ENCODE measurements at regions not wholly inside any gene's neighbourhood (a gene's known extent, or its start where the extent isn't known, plus 50 kb on each side); places are given as distances from the start of the nearest gene placed in this dataset.

DNA sequence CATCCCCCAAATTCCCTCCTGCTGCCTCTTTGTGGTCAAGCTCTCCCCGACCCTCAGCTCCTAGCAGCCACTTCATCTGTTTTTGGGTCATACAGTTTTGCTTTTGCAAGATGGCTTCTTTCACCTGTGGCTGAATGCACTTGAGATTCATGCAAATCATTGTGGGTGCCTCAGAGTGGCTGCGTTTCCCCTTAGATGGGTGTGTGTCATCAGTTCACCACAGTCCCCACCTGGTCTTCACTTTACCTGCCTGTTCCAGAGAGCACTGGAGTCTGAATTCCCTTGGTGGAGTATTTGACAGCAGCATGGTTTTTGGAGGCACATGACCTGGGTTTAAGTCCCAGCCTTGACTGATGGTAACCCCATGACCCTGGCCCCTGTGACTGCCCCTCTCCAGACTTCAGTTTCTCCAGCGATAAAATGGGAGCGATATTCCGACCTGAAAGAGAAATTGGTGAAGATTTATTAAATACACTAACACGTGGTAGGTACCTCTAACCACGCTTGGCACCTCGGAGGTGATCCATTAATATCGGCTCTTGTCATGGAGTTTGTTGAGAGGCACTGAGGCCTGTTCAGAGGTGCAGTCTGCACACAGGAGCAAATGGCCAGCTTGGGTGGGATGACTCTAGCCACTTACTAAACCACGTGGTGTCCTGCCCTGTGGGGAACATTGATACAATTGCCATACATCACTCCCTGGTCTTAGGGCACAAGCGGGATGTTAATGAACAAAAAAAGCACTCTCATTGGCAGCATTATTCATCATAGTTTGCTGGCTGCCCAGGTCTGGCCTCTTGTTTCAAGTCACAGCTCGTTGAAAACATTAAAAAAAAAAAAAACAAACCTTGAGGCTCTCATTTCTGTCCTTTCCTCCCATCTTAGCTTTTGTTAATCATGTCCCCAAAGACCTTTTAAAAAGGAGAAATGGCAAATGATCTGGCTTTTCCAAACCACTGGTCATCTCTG lies 167.2 kb upstream of the KCNG1 start:
- Histone ChIP-seq H3K36me3 (ENCODE audit: control insufficient read depth in 2 of 2, insufficient read depth in 2 of 2, low read length in 2 of 2) (no peaks in the 10 kb centered on the region), H3K4me1 (ENCODE audit: control insufficient read depth, insufficient read depth, low read length) (no peaks in the 10 kb centered on the region), H3K9me3 (ENCODE audit: control insufficient read depth in 2 of 2, low read length in 2 of 2) (no peaks in the 10 kb centered on the region), H3K4me3 (ENCODE audit: low read length in 2 of 2) (no peak overlapping the region), H3K9ac (ENCODE audit: low read length in 2 of 2) (no peak overlapping the region), H3K27me3 (ENCODE audit: control insufficient read depth in 1 of 2, insufficient read depth in 2 of 2, low read length in 2 of 2) (peaks cover 0 to 6% of the 10 kb centered on the region in 2 donors), H3K27ac (ENCODE audit: low read length) (no peak overlapping the region)

DNA sequence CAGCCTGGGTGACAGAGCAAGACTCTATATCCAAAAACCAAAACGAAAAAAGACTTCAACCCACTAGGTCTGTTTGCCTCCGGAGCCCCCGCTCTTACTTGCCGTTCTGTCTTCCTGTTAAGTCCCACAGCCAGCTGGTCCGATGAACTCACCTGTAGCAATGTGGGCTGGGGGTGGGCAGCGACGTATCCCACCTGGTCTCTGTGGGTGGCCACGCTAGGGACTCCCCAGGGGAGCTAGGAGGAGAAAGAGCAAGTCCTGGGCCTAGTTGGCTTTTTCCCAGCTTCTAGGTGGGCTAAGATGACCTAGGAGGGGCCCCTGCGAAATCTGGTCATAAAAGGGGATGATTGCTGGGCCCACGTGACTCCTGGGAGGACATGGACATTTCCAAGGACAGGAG lies 166.0 kb upstream of the KCNG1 start:
- Histone ChIP-seq H3K9ac (ENCODE audit: low read length in 2 of 2) (no peak overlapping the region), H3K27me3 (ENCODE audit: control insufficient read depth in 1 of 2, insufficient read depth in 2 of 2, low read length in 2 of 2) (peaks cover 0 to 5% of the 10 kb centered on the region in 2 donors), H3K27ac (ENCODE audit: low read length) (no peak overlapping the region), H3K9me3 (ENCODE audit: control insufficient read depth in 2 of 2, low read length in 2 of 2) (no peaks in the 10 kb centered on the region), H3K36me3 (ENCODE audit: control insufficient read depth in 2 of 2, insufficient read depth in 2 of 2, low read length in 2 of 2) (no peaks in the 10 kb centered on the region), H3K4me1 (ENCODE audit: control insufficient read depth, insufficient read depth, low read length) (no peaks in the 10 kb centered on the region), H3K4me3 (ENCODE audit: low read length in 2 of 2) (no peak overlapping the region)

DNA sequence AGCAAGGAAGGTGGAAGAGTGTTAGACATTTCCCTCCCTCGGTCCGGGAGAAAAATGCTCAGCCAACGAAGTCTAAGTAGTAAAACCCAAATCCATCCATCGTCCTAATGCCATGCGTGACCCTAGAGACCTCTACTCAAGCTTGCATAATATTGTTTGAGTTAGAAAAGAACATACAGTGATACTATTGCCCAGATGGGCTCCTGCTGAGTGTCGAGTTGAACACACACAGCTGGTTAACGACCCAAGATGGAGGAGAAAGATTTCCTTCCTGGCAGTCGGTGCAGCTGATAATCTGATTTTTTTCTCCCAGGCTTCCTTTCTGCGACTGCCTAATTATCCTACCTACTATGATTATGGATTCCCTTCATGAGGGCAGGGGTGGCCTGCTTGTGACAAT lies 164.4 kb upstream of the KCNG1 start:
- H3K36me3 ChIP-seq (ENCODE audit: control insufficient read depth in 2 of 2, insufficient read depth in 2 of 2, low read length in 2 of 2), result no peaks in the 10 kb centered on the region
- H3K4me1 ChIP-seq (ENCODE audit: control insufficient read depth, insufficient read depth, low read length), result no peaks in the 10 kb centered on the region
- no peak overlapping the region for H3K27ac ChIP-seq (ENCODE audit: low read length)
- peaks cover 0 to 4% of the 10 kb centered on the region in 2 donors for H3K27me3 ChIP-seq (ENCODE audit: control insufficient read depth in 1 of 2, insufficient read depth in 2 of 2, low read length in 2 of 2)
- H3K9me3 ChIP-seq (ENCODE audit: control insufficient read depth in 2 of 2, low read length in 2 of 2), result no peaks in the 10 kb centered on the region
- no peak overlapping the region for H3K9ac ChIP-seq (ENCODE audit: low read length in 2 of 2)
- no peak overlapping the region for H3K4me3 ChIP-seq (ENCODE audit: low read length in 2 of 2)

DNA sequence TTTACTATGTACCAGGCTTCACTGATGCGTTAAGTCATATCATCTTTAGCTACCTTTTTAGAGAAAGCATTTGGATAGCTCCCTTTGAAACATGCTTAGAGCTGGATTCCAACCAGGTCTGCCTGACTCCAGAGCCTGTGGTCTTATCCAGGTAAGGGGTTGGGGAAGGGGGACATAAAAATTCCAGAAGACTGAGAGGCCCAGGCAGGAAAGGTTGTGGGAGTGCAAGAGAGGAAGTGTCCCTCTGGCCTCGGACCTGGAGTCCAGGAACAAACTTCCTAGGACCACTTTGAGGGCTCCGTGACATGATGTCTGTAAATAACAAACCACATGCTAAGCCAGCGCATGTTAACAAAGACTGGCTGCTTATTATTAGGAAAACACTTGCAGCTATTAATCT lies 163.0 kb upstream of the KCNG1 start:
- Histone ChIP-seq H3K27ac (ENCODE audit: low read length) (no peak overlapping the region), H3K36me3 (ENCODE audit: control insufficient read depth in 2 of 2, insufficient read depth in 2 of 2, low read length in 2 of 2) (no peaks in the 10 kb centered on the region)

DNA sequence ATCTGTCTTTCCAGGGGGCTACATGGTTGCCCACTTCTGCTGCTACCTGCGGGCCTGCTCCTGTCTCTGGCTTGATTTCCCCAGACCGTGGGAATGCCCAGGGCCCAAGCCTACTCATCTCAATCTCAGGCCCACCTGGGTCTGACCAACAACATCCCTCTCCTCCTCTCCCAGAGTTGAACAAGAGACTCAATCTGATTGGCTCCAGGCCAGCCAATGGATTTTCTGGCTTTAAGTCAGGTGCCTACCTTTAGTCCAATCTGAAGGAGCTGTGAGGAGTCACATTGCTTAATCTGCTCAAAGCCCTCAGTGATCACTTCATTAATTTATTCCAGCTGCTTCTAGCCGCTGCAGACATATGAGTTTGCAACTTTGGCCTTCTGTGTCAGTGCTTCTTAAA lies 162.4 kb upstream of the KCNG1 start:
- no peak overlapping the region for H3K4me3 ChIP-seq (ENCODE audit: low read length in 2 of 2)
- no peak overlapping the region for H3K27ac ChIP-seq (ENCODE audit: low read length)
- H3K36me3 ChIP-seq (ENCODE audit: control insufficient read depth in 2 of 2, insufficient read depth in 2 of 2, low read length in 2 of 2), result no peaks in the 10 kb centered on the region
- no peaks in the 10 kb centered on the region for H3K9me3 ChIP-seq (ENCODE audit: control insufficient read depth in 2 of 2, low read length in 2 of 2)
- H3K27me3 ChIP-seq (ENCODE audit: control insufficient read depth in 1 of 2, insufficient read depth in 2 of 2, low read length in 2 of 2), result peaks cover 0 to 4% of the 10 kb centered on the region in 2 donors
- no peak overlapping the region for H3K9ac ChIP-seq (ENCODE audit: low read length in 2 of 2)
- no peaks in the 10 kb centered on the region for H3K4me1 ChIP-seq (ENCODE audit: control insufficient read depth, insufficient read depth, low read length)

More for the DNA sequence above, 163.0 kb upstream of the KCNG1 start:
- H3K27me3 ChIP-seq (ENCODE audit: control insufficient read depth in 1 of 2, insufficient read depth in 2 of 2, low read length in 2 of 2), result peaks cover 0 to 4% of the 10 kb centered on the region in 2 donors
- no peak overlapping the region for H3K4me3 ChIP-seq (ENCODE audit: low read length in 2 of 2)
- no peak overlapping the region for H3K9ac ChIP-seq (ENCODE audit: low read length in 2 of 2)
- no peaks in the 10 kb centered on the region for H3K9me3 ChIP-seq (ENCODE audit: control insufficient read depth in 2 of 2, low read length in 2 of 2)
- no peaks in the 10 kb centered on the region for H3K4me1 ChIP-seq (ENCODE audit: control insufficient read depth, insufficient read depth, low read length)

DNA sequence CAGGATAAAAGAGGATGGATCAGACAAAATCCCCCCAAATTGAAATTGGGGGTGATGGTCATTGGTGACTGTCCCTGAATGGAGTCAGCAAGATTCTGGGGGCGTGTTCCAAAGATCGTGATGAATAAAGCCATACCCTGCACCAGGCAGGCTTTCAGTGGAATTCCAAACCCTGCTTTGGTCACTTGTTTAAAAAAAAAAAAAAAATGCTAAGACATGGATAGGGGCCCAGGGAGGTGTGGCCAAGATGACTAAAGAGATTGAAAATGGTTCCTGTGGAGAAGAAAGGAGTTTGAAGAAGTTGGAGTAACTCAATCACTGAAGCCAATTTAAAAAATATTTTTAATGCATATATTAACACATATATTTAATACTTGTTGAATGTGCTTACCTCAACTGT lies 161.4 kb upstream of the KCNG1 start:
- Histone ChIP-seq H3K27me3 (ENCODE audit: control insufficient read depth in 1 of 2, insufficient read depth in 2 of 2, low read length in 2 of 2) (peaks cover 0 to 4% of the 10 kb centered on the region in 2 donors), H3K9ac (ENCODE audit: low read length in 2 of 2) (no peak overlapping the region), H3K4me1 (ENCODE audit: control insufficient read depth, insufficient read depth, low read length) (no peaks in the 10 kb centered on the region), H3K9me3 (ENCODE audit: control insufficient read depth in 2 of 2, low read length in 2 of 2) (no peaks in the 10 kb centered on the region), H3K36me3 (ENCODE audit: control insufficient read depth in 2 of 2, insufficient read depth in 2 of 2, low read length in 2 of 2) (no peaks in the 10 kb centered on the region), H3K4me3 (ENCODE audit: low read length in 2 of 2) (no peak overlapping the region), H3K27ac (ENCODE audit: low read length) (no peak overlapping the region)

DNA sequence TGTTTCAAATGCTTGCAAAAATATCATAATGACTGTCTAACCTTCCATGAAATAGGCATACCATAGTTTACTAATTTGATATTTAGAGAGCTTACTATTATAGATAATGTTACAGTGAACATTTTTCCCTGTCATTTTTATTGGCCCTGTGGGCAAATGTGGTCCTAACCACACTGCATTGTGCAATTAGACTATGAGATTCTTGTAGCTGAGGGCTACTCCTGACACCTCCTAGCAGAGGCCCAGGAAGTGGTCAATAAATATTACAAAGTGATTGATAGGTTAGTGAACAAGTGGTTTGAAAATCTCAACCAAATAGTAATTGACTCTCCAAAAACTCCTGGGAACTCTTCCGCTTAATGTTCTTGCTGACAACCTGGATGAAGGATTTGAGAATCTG lies 160.5 kb upstream of the KCNG1 start:
- Histone ChIP-seq H3K9ac (ENCODE audit: low read length in 2 of 2) (no peak overlapping the region), H3K27me3 (ENCODE audit: control insufficient read depth in 1 of 2, insufficient read depth in 2 of 2, low read length in 2 of 2) (peaks cover 0 to 4% of the 10 kb centered on the region in 2 donors)

DNA sequence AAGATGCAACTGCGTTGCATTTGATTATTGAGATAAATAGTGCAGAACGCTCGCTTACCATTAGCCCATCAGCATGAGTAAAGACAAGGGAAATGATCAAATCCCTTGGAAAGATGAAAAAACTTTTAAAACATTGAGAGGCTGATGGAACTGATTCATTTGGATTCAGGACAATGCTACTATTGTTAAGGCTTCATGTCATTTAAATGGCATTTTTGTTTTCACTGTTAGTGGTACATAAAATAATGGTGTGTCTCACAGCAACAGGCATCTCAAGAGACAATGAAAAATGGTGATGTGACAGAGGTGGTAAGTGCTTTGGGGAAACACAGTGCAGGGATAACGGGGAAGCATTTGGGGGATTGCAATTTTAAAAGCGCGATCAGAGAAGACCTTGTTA lies 159.7 kb upstream of the KCNG1 start:
- Histone ChIP-seq H3K9me3 (ENCODE audit: control insufficient read depth in 2 of 2, low read length in 2 of 2) (no peaks in the 10 kb centered on the region), H3K4me1 (ENCODE audit: control insufficient read depth, insufficient read depth, low read length) (no peaks in the 10 kb centered on the region), H3K27me3 (ENCODE audit: control insufficient read depth in 1 of 2, insufficient read depth in 2 of 2, low read length in 2 of 2) (no peaks in the 10 kb centered on the region), H3K27ac (ENCODE audit: low read length) (no peak overlapping the region), H3K4me3 (ENCODE audit: low read length in 2 of 2) (no peak overlapping the region), H3K36me3 (ENCODE audit: control insufficient read depth in 2 of 2, insufficient read depth in 2 of 2, low read length in 2 of 2) (no peaks in the 10 kb centered on the region), H3K9ac (ENCODE audit: low read length in 2 of 2) (no peak overlapping the region)

More for the DNA sequence above, 160.5 kb upstream of the KCNG1 start:
- H3K36me3 ChIP-seq (ENCODE audit: control insufficient read depth in 2 of 2, insufficient read depth in 2 of 2, low read length in 2 of 2), result no peaks in the 10 kb centered on the region
- H3K4me1 ChIP-seq (ENCODE audit: control insufficient read depth, insufficient read depth, low read length), result no peaks in the 10 kb centered on the region
- no peaks in the 10 kb centered on the region for H3K9me3 ChIP-seq (ENCODE audit: control insufficient read depth in 2 of 2, low read length in 2 of 2)
- no peak overlapping the region for H3K4me3 ChIP-seq (ENCODE audit: low read length in 2 of 2)
- no peak overlapping the region for H3K27ac ChIP-seq (ENCODE audit: low read length)

DNA sequence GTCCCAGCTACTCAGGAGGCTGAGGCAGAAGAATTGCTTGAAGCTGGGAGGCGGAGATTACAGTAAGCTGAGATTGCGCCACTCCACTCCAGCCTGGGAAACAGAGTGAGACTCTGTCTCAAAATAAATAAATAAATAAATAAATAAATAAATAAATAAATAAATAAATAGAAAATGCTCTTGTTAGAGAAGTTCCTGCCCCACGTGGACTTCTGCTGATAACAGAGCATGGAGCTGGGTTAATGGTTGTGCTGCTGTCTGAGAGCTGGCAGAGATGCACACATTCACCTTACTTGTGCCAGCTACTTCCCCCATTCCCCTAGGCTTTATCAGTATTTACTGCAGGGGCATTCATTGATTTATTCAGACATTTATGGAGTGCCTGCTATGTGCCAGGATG lies 155.2 kb upstream of the KCNG1 start:
- H3K9me3 ChIP-seq (ENCODE audit: control insufficient read depth in 2 of 2, low read length in 2 of 2), result no peaks in the 10 kb centered on the region
- no peak overlapping the region for H3K9ac ChIP-seq (ENCODE audit: low read length in 2 of 2)
- H3K36me3 ChIP-seq (ENCODE audit: control insufficient read depth in 2 of 2, insufficient read depth in 2 of 2, low read length in 2 of 2), result no peaks in the 10 kb centered on the region
- H3K27ac ChIP-seq (ENCODE audit: low read length), result no peak overlapping the region
- H3K27me3 ChIP-seq (ENCODE audit: control insufficient read depth in 1 of 2, insufficient read depth in 2 of 2, low read length in 2 of 2), result no peaks in the 10 kb centered on the region
- H3K4me1 ChIP-seq (ENCODE audit: control insufficient read depth, insufficient read depth, low read length), result no peaks in the 10 kb centered on the region
- no peak overlapping the region for H3K4me3 ChIP-seq (ENCODE audit: low read length in 2 of 2)

DNA sequence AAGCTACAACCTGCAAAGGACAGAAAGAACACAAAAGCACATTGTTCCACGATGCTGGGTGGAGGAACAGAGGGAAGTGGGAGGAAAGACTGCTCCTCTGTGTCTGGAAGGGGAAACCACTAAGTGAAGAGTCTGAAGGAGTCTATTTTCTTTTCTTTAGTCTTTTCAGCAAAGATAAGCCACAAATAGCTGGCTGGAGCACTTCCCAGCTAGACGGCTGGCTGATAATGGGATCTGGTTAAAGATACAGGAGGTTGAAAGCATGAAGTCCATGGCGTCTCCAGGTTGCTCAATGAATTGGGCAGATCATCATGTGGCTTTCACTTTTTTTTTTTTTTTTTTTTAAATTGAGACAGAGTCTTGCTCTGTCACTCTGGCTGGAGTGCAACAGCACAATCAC lies 154.0 kb upstream of the KCNG1 start:
- Histone ChIP-seq H3K4me3 (ENCODE audit: low read length in 2 of 2) (no peak overlapping the region), H3K4me1 (ENCODE audit: control insufficient read depth, insufficient read depth, low read length) (no peaks in the 10 kb centered on the region), H3K36me3 (ENCODE audit: control insufficient read depth in 2 of 2, insufficient read depth in 2 of 2, low read length in 2 of 2) (no peaks in the 10 kb centered on the region), H3K9ac (ENCODE audit: low read length in 2 of 2) (no peak overlapping the region), H3K27ac (ENCODE audit: low read length) (no peak overlapping the region), H3K27me3 (ENCODE audit: control insufficient read depth in 1 of 2, insufficient read depth in 2 of 2, low read length in 2 of 2) (no peaks in the 10 kb centered on the region), H3K9me3 (ENCODE audit: control insufficient read depth in 2 of 2, low read length in 2 of 2) (no peaks in the 10 kb centered on the region)

DNA sequence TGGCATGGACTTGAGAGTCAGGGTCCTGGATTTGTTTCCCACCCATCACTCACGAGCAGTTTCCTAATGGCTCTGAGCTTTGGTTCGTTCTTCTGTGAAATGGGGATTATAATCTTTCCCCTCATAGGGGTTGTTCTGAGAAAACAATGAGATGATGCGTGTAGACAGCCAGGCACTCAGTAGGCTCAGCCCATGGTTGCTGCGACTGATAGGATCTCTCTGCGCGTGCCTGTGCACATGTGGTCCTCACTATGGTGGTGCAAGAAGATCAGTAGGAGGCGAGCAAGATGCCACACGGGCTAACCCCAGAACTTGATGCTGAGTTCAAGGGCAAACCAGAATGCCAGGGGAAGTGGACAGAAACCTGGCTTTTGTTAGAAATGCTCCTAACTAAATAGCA lies 153.5 kb upstream of the KCNG1 start:
- Histone ChIP-seq H3K36me3 (ENCODE audit: control insufficient read depth in 2 of 2, insufficient read depth in 2 of 2, low read length in 2 of 2) (no peaks in the 10 kb centered on the region), H3K9me3 (ENCODE audit: control insufficient read depth in 2 of 2, low read length in 2 of 2) (no peaks in the 10 kb centered on the region)

More for the DNA sequence above, 153.5 kb upstream of the KCNG1 start:
- Histone ChIP-seq H3K9ac (ENCODE audit: low read length in 2 of 2) (no peak overlapping the region), H3K4me3 (ENCODE audit: low read length in 2 of 2) (no peak overlapping the region), H3K27me3 (ENCODE audit: control insufficient read depth in 1 of 2, insufficient read depth in 2 of 2, low read length in 2 of 2) (no peaks in the 10 kb centered on the region), H3K27ac (ENCODE audit: low read length) (no peak overlapping the region), H3K4me1 (ENCODE audit: control insufficient read depth, insufficient read depth, low read length) (no peaks in the 10 kb centered on the region)

Measured in stomach smooth muscle (tissue), 2 donors.